ENCODE measurements at regions not wholly inside any gene's neighbourhood (a gene's known extent, or its start where the extent isn't known, plus 50 kb on each side); places are given as distances from the start of the nearest gene placed in this dataset.
A peak's percentile ranks its signal among the peaks of the same experiment; 100 is the strongest.

DNA sequence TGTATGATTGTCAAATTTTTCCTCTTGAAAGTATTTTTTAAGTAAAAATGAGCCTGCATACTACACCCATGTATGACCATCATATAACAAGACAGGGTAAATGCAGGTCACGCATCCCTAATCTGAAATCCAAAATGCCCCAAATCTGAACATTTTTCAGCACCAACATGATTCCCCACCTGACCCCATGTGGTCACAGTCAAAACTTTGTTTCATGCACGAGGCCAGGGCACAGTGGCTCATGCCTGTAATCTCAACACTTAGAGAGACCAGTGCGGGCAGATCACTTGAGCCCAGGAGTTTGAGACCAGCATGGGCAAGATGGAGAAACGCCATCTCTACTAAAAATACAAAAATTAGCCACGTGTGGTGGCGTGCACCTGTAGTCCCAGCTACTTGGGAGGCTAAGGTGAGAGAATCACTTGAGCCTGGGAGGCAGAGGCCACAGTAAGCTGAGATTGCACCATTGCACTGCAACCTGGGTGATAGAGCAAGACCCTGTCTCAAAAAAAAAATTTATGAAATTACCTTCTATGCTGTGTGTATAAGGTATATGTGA is 63.7 kb upstream of the NPAS1 start:
- H3K36me3 ChIP-seq (ENCODE audit: control insufficient read depth, insufficient read depth, low read length), result peaks cover 20% of the 10 kb centered on the region
- no peak overlapping the region for H3K4me3 ChIP-seq (ENCODE audit: extremely low read depth, insufficient read depth, low read length, poor library complexity, severe bottlenecking)
- 90 to 93% methylated on average over 5 of the region's 6 CpGs for WGBS, 2 experiments (ENCODE audit: insufficient coverage in 2 of 2)
- H3K27ac ChIP-seq (ENCODE audit: low read depth, low read length, severe bottlenecking), result peak overlapping the region; percentile 80
- H3K4me1 ChIP-seq (ENCODE audit: control insufficient read depth, insufficient read depth, low read length, poor library complexity, severe bottlenecking), result peaks cover 34% of the 10 kb centered on the region
- H3K9me3 ChIP-seq (ENCODE audit: control insufficient read depth, low read length), result no peaks in the 10 kb centered on the region

DNA sequence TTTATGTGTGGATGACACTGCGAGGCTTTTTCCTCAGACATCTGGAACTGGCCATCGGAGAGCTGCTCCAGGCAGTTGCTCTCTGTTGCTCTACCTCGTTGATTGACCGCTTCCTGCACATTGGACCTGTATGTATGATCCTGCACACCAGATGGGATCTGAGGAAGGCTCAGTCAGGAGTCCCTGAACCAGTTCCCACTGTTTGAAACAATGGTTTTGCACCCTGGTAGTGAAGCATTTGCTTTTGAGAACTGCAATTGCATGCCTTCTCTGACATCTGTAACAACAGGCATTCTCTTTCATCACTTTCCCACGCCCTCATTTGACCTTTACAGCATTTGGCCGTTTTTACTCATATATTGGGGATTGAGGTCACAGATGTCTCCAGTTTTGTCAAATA is 61.1 kb upstream of the NPAS1 start:
- Histone ChIP-seq H3K27ac (ENCODE audit: low read depth, low read length, severe bottlenecking) (peak overlapping the region; percentile 88), H3K4me1 (ENCODE audit: control insufficient read depth, insufficient read depth, low read length, poor library complexity, severe bottlenecking) (peaks cover 40% of the 10 kb centered on the region), H3K4me3 (ENCODE audit: extremely low read depth, insufficient read depth, low read length, poor library complexity, severe bottlenecking) (no peak overlapping the region), H3K36me3 (ENCODE audit: control insufficient read depth, insufficient read depth, low read length) (peaks cover 4% of the 10 kb centered on the region), H3K9me3 (ENCODE audit: control insufficient read depth, low read length) (no peaks in the 10 kb centered on the region)
- 77 to 87% methylated on average over 4 to 6 of the region's 6 CpGs for WGBS, 2 experiments (ENCODE audit: insufficient coverage in 2 of 2)

DNA sequence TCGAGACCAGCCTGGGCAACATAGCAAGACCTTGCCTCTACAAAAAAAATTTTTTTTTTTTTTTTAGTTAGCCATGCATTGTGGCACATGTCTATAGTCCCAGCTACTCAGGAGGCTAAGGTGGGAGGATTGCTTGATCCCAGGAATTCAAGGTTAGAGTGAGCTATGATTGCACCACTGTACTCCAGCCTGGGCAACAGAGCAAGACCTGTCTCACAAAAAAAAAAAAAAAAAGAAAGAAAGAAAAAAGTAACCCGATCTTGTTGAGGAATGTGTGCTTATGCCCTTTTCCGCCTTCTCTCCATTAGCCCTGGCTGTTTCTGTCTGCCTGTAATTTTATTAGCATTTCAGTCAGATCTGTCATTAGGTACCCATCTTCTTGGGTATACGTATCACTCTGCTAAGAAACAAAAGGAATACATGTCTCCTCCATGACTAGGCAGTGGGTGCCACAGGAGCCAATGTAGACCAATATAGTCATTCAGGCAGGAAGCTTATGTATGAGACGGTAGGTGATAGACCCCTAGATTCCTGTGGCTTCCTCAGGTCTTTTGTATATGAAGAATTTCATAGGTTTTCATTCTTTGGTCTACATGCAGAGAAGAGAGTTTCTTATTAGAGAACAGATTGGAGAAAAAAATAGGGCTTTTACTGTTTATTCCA is 59.6 kb upstream of the NPAS1 start:
- Histone ChIP-seq H3K36me3 (ENCODE audit: control insufficient read depth, insufficient read depth, low read length) (peaks cover 9% of the 10 kb centered on the region), H3K4me1 (ENCODE audit: control insufficient read depth, insufficient read depth, low read length, poor library complexity, severe bottlenecking) (peaks cover 28% of the 10 kb centered on the region), H3K27ac (ENCODE audit: low read depth, low read length, severe bottlenecking) (no peak overlapping the region), H3K9me3 (ENCODE audit: control insufficient read depth, low read length) (no peaks in the 10 kb centered on the region), H3K4me3 (ENCODE audit: extremely low read depth, insufficient read depth, low read length, poor library complexity, severe bottlenecking) (no peak overlapping the region)
- 91 to 100% methylated on average over 1 to 3 of the region's 5 CpGs for WGBS, 2 experiments (ENCODE audit: insufficient coverage in 2 of 2)

DNA sequence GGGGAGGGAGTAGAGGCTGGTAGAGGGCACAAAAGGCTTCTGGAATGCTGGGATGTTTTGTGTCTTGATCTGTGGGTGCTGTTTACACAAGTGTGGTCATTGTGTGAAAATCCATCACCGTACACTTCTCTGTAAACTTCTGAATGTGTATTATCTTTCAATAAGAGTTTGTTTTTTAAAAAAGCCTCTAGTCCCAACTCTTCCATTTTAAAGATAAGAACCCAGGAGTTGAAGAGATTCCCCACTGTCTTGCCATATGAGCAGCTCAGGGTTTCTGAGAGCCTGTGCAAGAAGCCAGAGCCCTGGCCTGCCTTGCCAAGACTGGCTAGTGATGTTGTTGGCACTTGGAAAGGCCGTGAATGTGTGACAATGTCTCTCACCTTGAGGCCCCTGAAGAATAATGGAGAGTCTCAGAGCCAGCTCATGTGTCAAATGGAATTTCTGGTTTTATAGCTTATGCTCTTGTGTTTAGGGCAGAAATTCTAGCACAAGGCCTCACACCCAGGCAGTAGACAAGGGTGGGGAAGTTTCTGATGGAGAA is 57.5 kb upstream of the NPAS1 start:
- Histone ChIP-seq H3K4me3 (ENCODE audit: extremely low read depth, insufficient read depth, low read length, poor library complexity, severe bottlenecking) (no peak overlapping the region), H3K9me3 (ENCODE audit: control insufficient read depth, low read length) (no peaks in the 10 kb centered on the region), H3K36me3 (ENCODE audit: control insufficient read depth, insufficient read depth, low read length) (peaks cover 15% of the 10 kb centered on the region), H3K27ac (ENCODE audit: low read depth, low read length, severe bottlenecking) (no peak overlapping the region), H3K4me1 (ENCODE audit: control insufficient read depth, insufficient read depth, low read length, poor library complexity, severe bottlenecking) (peaks cover 16% of the 10 kb centered on the region)
- 100% methylated on average over 1 of the region's 2 CpGs; no CpG with 5 or more reads in 1 of the 2 experiments for WGBS, 2 experiments (ENCODE audit: insufficient coverage in 2 of 2)

DNA sequence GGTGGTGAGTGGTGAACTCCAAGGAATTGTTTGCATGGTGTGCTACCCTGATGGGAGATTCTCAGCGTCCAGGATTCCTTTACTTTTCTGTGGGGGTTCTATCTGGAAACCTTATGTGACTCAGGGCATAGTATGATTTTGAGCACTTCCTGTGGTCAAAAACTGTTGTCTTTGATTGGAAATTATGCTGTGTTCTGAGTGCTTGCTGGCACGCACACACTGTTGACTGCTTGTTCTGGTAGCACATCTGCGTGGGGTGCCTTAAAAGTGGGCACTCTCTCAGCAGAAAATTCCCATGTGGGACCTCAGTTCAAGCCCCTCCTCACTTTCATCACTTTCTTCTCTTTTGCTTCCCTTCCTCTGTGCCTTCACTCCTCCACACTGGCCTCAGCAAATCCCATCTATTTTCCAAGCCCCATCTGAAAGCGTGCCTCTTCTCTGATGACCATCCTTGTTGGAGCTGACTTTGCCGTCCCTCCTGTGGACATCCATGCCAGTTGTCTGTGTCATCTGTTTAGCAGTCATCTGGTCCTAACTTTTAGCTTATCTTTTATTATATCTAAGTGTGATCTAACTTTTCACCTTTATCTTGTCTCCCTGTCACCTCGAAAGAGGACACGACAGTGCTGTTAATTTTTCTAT is 56.4 kb upstream of the NPAS1 start:
- Histone ChIP-seq H3K4me1 (ENCODE audit: control insufficient read depth, insufficient read depth, low read length, poor library complexity, severe bottlenecking) (peaks cover 16% of the 10 kb centered on the region), H3K4me3 (ENCODE audit: extremely low read depth, insufficient read depth, low read length, poor library complexity, severe bottlenecking) (no peak overlapping the region), H3K27ac (ENCODE audit: low read depth, low read length, severe bottlenecking) (peak overlapping the region; percentile 25), H3K9me3 (ENCODE audit: control insufficient read depth, low read length) (no peaks in the 10 kb centered on the region), H3K36me3 (ENCODE audit: control insufficient read depth, insufficient read depth, low read length) (peaks cover 19% of the 10 kb centered on the region)
- WGBS, 2 experiments (ENCODE audit: insufficient coverage in 2 of 2), result 94 to 95% methylated on average over 5 to 6 of the region's 7 CpGs

DNA sequence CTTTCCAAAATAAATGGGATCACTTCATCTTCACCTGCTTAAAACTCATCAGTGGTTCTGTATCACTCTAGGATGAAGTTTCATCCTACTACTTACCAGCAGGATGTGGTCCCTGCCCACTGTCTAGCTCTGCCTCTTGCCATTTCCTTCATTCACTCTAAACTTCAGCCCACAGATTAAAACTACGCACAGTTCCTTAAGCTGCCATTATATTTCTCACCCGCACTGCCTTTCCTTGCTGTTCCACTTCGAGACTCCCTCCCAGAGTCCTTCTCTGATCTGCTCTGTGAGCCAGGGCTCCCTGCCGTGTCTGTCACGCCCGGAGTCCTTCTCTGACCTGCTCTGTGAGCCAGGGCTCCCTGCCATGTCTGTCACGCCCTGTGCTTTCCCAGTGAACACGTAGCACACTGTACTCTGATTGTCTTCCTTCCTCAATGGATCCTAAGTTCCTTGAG is 52.0 kb upstream of the NPAS1 start:
- H3K4me1 ChIP-seq (ENCODE audit: control insufficient read depth, insufficient read depth, low read length, poor library complexity, severe bottlenecking), result peaks cover 21% of the 10 kb centered on the region
- H3K27ac ChIP-seq (ENCODE audit: low read depth, low read length, severe bottlenecking), result no peak overlapping the region
- peaks cover 33% of the 10 kb centered on the region for H3K36me3 ChIP-seq (ENCODE audit: control insufficient read depth, insufficient read depth, low read length)
- no peak overlapping the region for H3K4me3 ChIP-seq (ENCODE audit: extremely low read depth, insufficient read depth, low read length, poor library complexity, severe bottlenecking)
- WGBS, 2 experiments (ENCODE audit: insufficient coverage in 2 of 2), result 88 to 90% methylated on average over 7 to 8 of the region's 8 CpGs
- H3K9me3 ChIP-seq (ENCODE audit: control insufficient read depth, low read length), result no peaks in the 10 kb centered on the region

Measured in mesodermal cell (in vitro differentiated cells).